ENCODE measurements at regions not wholly inside any gene's neighbourhood (a gene's known extent, or its start where the extent isn't known, plus 50 kb on each side); places are given as distances from the start of the nearest gene placed in this dataset.

DNA sequence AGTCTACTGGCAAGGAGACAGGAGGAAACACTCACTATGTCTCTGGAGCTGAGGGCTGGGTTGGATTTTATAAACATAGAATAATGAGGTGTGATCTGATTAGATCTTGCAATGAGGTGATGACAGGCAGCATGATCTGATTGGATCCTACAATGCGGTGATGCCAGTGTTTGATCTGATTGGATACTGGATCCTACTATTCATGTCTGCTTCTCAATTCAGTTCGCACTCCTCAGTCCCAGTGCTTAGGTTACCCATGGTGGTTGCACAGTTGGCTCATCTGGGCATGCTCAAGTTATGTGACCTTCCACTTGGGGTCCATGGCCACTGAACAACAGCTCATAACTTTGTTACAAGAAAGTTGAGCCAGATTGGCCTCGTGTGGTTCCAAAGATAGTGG lies 469.5 kb downstream of the TSHZ3 start:
- TF ChIP-seq, protein P1, sequence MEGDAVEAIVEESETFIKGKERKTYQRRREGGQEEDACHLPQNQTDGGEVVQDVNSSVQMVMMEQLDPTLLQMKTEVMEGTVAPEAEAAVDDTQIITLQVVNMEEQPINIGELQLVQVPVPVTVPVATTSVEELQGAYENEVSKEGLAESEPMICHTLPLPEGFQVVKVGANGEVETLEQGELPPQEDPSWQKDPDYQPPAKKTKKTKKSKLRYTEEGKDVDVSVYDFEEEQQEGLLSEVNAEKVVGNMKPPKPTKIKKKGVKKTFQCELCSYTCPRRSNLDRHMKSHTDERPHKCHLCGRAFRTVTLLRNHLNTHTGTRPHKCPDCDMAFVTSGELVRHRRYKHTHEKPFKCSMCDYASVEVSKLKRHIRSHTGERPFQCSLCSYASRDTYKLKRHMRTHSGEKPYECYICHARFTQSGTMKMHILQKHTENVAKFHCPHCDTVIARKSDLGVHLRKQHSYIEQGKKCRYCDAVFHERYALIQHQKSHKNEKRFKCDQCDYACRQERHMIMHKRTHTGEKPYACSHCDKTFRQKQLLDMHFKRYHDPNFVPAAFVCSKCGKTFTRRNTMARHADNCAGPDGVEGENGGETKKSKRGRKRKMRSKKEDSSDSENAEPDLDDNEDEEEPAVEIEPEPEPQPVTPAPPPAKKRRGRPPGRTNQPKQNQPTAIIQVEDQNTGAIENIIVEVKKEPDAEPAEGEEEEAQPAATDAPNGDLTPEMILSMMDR (conservative IDR thresholded peaks at IDR 0.05; ENCODE audit: low read depth in 2 of 2), result no peak
- TF ChIP-seq POLR2AphosphoS5 (IDR thresholded peaks at IDR 0.05; ENCODE audit: low read depth) (no peak), EZH2phosphoT487 (IDR thresholded peaks at IDR 0.05; ENCODE audit: unreplicated experiment) (no peak), EZH2 (IDR thresholded peaks at IDR 0.05; ENCODE audit: low read depth, unreplicated experiment) (no peak), CREB1 (CRISPR knock-in tag; IDR thresholded peaks at IDR 0.05; ENCODE audit: low read depth) (no peak), JUNB (IDR thresholded peaks at IDR 0.05; ENCODE audit: unreplicated experiment) (no peak), NANOG (IDR thresholded peaks at IDR 0.05; ENCODE audit: borderline replicate concordance) (no peak)
- TF ChIP-seq, protein P2, sequence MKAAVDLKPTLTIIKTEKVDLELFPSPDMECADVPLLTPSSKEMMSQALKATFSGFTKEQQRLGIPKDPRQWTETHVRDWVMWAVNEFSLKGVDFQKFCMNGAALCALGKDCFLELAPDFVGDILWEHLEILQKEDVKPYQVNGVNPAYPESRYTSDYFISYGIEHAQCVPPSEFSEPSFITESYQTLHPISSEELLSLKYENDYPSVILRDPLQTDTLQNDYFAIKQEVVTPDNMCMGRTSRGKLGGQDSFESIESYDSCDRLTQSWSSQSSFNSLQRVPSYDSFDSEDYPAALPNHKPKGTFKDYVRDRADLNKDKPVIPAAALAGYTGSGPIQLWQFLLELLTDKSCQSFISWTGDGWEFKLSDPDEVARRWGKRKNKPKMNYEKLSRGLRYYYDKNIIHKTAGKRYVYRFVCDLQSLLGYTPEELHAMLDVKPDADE (IDR thresholded peaks at IDR 0.05), result no peak
